Mesendoderm (in vitro differentiated cells): ENCODE measurements at regions not wholly inside any gene's neighbourhood (a gene's known extent, or its start where the extent isn't known, plus 50 kb on each side); places are given as distances from the start of the nearest gene placed in this dataset. TPM values are rescaled to one million over a fixed set of nuclear protein-coding genes. Genes with fewer than 3 reads are reported as not detected.

ENCODE experiments used
- DNase-seq: peaks from one replicate; pipeline ENCODE4 v3.0.0; 2013
- H2AK5ac ChIP-seq: 2 replicates; pipeline ENCODE4 v1.6.1; 2013; ENCODE audit warnings: low read length, inconsistent platforms
- H2BK120ac ChIP-seq: 2 replicates; pipeline ENCODE4 v1.6.1; 2013; ENCODE audit warnings: low read depth, mild to moderate bottlenecking, low read length, moderate library complexity, mixed read lengths
- H2BK15ac ChIP-seq: replicated peaks from 2 replicates; pipeline ENCODE4 v1.6.1; 2013; ENCODE audit warnings: low read depth, mild to moderate bottlenecking, moderate library complexity
- H2BK5ac ChIP-seq: 2 replicates; pipeline ENCODE4 v1.6.1; 2013; ENCODE audit warnings: low read length, inconsistent platforms
- H3K18ac ChIP-seq: 2 replicates; pipeline ENCODE4 v1.6.1; 2013; ENCODE audit warnings: mild to moderate bottlenecking, low read length, mixed read lengths
- H3K23ac ChIP-seq: one replicate; pipeline ENCODE4 v1.6.1; 2013; ENCODE audit warnings: low read length
- H3K27ac ChIP-seq: 2 replicates; pipeline ENCODE4 v1.5.1; 2013; ENCODE audit warnings: low read depth, mild to moderate bottlenecking, inconsistent platforms, low read length, moderate library complexity
- H3K27me3 ChIP-seq: 2 replicates; pipeline ENCODE4 v1.6.1; 2013; ENCODE audit warnings: low read length, control low read depth, mild to moderate bottlenecking, inconsistent platforms; ENCODE audit not compliant: insufficient read depth, poor library complexity
- H3K36me3 ChIP-seq: 2 replicates; pipeline ENCODE4 v1.6.1; 2013; ENCODE audit warnings: low read length, inconsistent platforms; ENCODE audit not compliant: control insufficient read depth, insufficient read depth
- H3K4ac ChIP-seq: one replicate; pipeline ENCODE4 v1.6.1; 2013; ENCODE audit warnings: low read depth, mild to moderate bottlenecking, low read length, moderate library complexity
- H3K4me1 ChIP-seq: 2 replicates; pipeline ENCODE4 v1.6.1; 2013; ENCODE audit warnings: low read depth, low read length, inconsistent platforms; ENCODE audit not compliant: control insufficient read depth
- H3K4me2 ChIP-seq: 2 replicates; pipeline ENCODE4 v1.6.1; 2013; ENCODE audit warnings: low read length
- H3K4me3 ChIP-seq: 2 replicates; pipeline ENCODE4 v1.5.1; 2013; ENCODE audit warnings: mild to moderate bottlenecking, low read length
- H3K56ac ChIP-seq: one replicate; pipeline ENCODE4 v1.6.1; 2013; ENCODE audit warnings: low read length
- H3K79me1 ChIP-seq: 2 replicates; pipeline ENCODE4 v1.6.1; 2013; ENCODE audit warnings: low read length, inconsistent platforms
- H3K79me2 ChIP-seq: 2 replicates; pipeline ENCODE4 v1.6.1; 2013; ENCODE audit warnings: mild to moderate bottlenecking, low read length; ENCODE audit not compliant: control insufficient read depth, insufficient read depth
- H3K9ac ChIP-seq: 2 replicates; pipeline ENCODE4 v1.6.1; 2013; ENCODE audit warnings: low read length, inconsistent platforms
- H4K5ac ChIP-seq: one replicate; pipeline ENCODE4 v1.6.1; 2013; ENCODE audit warnings: low read length
- H4K8ac ChIP-seq: one replicate; pipeline ENCODE4 v1.6.1; 2013; ENCODE audit warnings: low read depth, mild to moderate bottlenecking, control low read depth, low read length, moderate library complexity
- WGBS: extraction: QIAGEN DNeasy Blood & Tissue Kit; methylation state at CpG from one replicate; pipeline ENCODE4 v1.1.7; 2013; ENCODE audit warnings: low lambda C conversion rate, missing lambda C conversion rate; ENCODE audit not compliant: insufficient coverage; ENCODE audit errors: extremely low coverage; 5-methylcytosine and 5-hydroxymethylcytosine counted together
- small RNA-seq: library from polyadenylated mRNA; stranded (forward); fragments of <200 nt; extraction: miRNeasy Mini kit (QIAGEN cat#:217004); gene quantifications from one replicate; pipeline ENCODE3, GENCODE V24; 2013; ENCODE audit not compliant: insufficient read depth

- Histone ChIP-seq H3K27ac (no peak overlapping the region), H3K36me3 (no peaks in the 10 kb centered on the region), H4K5ac (no peak overlapping the region), H3K56ac (no peak overlapping the region), H3K4ac (no peak overlapping the region), H4K8ac (no peak overlapping the region), H2BK15ac (no peak overlapping the region), H3K18ac (no peak overlapping the region), H3K4me3 (no peak overlapping the region), H3K23ac (no peak overlapping the region), H2BK5ac (no peak overlapping the region), H3K79me2 (no peaks in the 10 kb centered on the region), H2BK120ac (no peak overlapping the region), H3K27me3 (peaks cover 1% of the 10 kb centered on the region), H3K4me1 (no peaks in the 10 kb centered on the region), H3K79me1 (no peaks in the 10 kb centered on the region), H3K4me2 (no peak overlapping the region), H3K9ac (no peak overlapping the region), H2AK5ac (no peak overlapping the region)
- DNase-seq: no peak
Measured at GRCh38 chr13:70191034-70191433, 82.8 kb upstream of the KLHL1 start.

GRCh38 chr13:70189981-70190380 is 81.7 kb upstream of the KLHL1 start:
- Histone ChIP-seq H4K5ac (no peak overlapping the region), H3K56ac (no peak overlapping the region), H2AK5ac (no peak overlapping the region), H3K36me3 (no peaks in the 10 kb centered on the region), H3K27me3 (peaks cover 1% of the 10 kb centered on the region), H2BK15ac (no peak overlapping the region), H2BK5ac (no peak overlapping the region), H3K4me1 (no peaks in the 10 kb centered on the region), H3K27ac (no peak overlapping the region), H3K4ac (no peak overlapping the region), H3K9ac (no peak overlapping the region), H3K4me3 (no peak overlapping the region), H2BK120ac (no peak overlapping the region), H3K79me1 (no peaks in the 10 kb centered on the region), H3K23ac (no peak overlapping the region), H3K18ac (no peak overlapping the region), H3K79me2 (no peaks in the 10 kb centered on the region), H4K8ac (no peak overlapping the region), H3K4me2 (no peak overlapping the region)
- no peak for DNase-seq
- WGBS: no CpG with 5 or more reads among the region's 2 CpGs

- Histone ChIP-seq H3K4me3 (no peak overlapping the region), H3K79me2 (no peaks in the 10 kb centered on the region), H2AK5ac (no peak overlapping the region), H3K36me3 (no peaks in the 10 kb centered on the region), H2BK15ac (no peak overlapping the region), H3K4me2 (no peak overlapping the region), H3K9ac (no peak overlapping the region), H3K18ac (no peak overlapping the region), H3K27ac (no peak overlapping the region), H3K27me3 (peaks cover 1% of the 10 kb centered on the region), H3K23ac (no peak overlapping the region), H2BK120ac (no peak overlapping the region), H3K79me1 (no peaks in the 10 kb centered on the region), H4K8ac (no peak overlapping the region), H3K4ac (no peak overlapping the region), H3K4me1 (no peaks in the 10 kb centered on the region), H4K5ac (no peak overlapping the region), H3K56ac (no peak overlapping the region), H2BK5ac (no peak overlapping the region)
- WGBS: no CpG with 5 or more reads among the region's 2 CpGs
- DNase-seq: peak; percentile 3
Measured at GRCh38 chr13:70188567-70188966, 80.3 kb upstream of the KLHL1 start.

- no peak overlapping the region for H4K5ac ChIP-seq
- no peaks in the 10 kb centered on the region for H3K4me1 ChIP-seq
- H2BK15ac ChIP-seq: no peak overlapping the region
- H3K36me3 ChIP-seq: no peaks in the 10 kb centered on the region
- no peak overlapping the region for H3K23ac ChIP-seq
- H2AK5ac ChIP-seq: no peak overlapping the region
- no peak overlapping the region for H2BK5ac ChIP-seq
- H4K8ac ChIP-seq: no peak overlapping the region
- DNase-seq: peak; percentile 60
- no peak overlapping the region for H3K4me2 ChIP-seq
- H3K18ac ChIP-seq: no peak overlapping the region
- no peak overlapping the region for H3K4ac ChIP-seq
- H3K79me2 ChIP-seq: no peaks in the 10 kb centered on the region
- H3K4me3 ChIP-seq: no peak overlapping the region
- no CpG with 5 or more reads among the region's 2 CpGs for WGBS
- H3K9ac ChIP-seq: no peak overlapping the region
- H3K79me1 ChIP-seq: no peaks in the 10 kb centered on the region
- no peak overlapping the region for H3K27ac ChIP-seq
- no peak overlapping the region for H3K56ac ChIP-seq
- no peak overlapping the region for H2BK120ac ChIP-seq
- no peaks in the 10 kb centered on the region for H3K27me3 ChIP-seq
Measured at GRCh38 chr13:70183041-70183440, 74.8 kb upstream of the KLHL1 start.

Small RNA genes in the stretch of these regions (small RNA-seq; reads per million reads assigned to genes)
- gene AL445264.1 (not detected), gene RNU6-54P (not detected)
